Stimulated activated naive CD8-positive, alpha-beta T cell treated with anti-CD3 and anti-CD28 coated beads, Interleukin-15, Interleukin-2, amounts not matched to agents 100 ng/mL and 50 ng/mL, for 24 hours (primary cell): ENCODE measurements at regions not wholly inside any gene's neighbourhood (a gene's known extent, or its start where the extent isn't known, plus 50 kb on each side); places are given as distances from the start of the nearest gene placed in this dataset.

Experiments used
- H3K27ac Mint-ChIP-seq: one replicate; pipeline ENCODE4 v1.8.0; 2021; ENCODE audit warnings: mild to moderate bottlenecking, mixed read lengths
- H3K27me3 Mint-ChIP-seq: one replicate; pipeline ENCODE4 v1.8.0; 2021; ENCODE audit warnings: mixed read lengths
- H3K36me3 Mint-ChIP-seq: one replicate; pipeline ENCODE4 v1.8.0; 2021; ENCODE audit warnings: low read depth, mixed read lengths
- H3K4me1 Mint-ChIP-seq: one replicate; pipeline ENCODE4 v1.8.0; 2021; ENCODE audit warnings: low read depth, mixed read lengths
- H3K4me3 Mint-ChIP-seq: one replicate; pipeline ENCODE4 v1.8.0; 2021; ENCODE audit warnings: mild to moderate bottlenecking, mixed read lengths
- H3K9me3 Mint-ChIP-seq: one replicate; pipeline ENCODE4 v1.8.0; 2021; ENCODE audit warnings: mixed read lengths

DNA sequence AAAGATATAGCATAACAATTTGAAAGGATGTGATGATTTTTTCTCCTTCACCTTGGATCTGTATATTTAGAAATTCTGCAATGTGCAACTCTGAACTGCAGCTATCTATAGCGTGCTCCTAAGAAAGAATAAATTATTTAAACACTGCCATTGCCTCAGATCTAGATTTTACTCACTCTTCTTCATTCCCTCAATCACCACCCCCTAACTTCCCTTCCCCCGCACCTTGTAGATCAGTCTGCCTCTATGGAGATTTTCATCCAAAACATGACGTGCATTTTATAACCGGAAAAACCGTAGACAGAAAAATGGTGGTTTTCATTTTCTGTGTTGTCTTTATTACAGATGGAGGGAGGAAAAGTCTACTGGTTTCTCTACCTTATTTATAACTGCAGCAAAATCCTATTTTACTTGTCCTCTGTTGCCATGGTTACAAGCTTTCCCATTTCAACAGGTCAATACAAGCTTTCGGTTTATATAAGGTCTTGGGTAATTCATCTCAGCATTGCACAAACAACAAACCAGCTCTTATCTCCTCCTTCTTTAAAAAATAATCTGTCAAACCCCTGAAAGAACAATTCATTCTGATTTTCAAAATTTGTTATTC lies 480.0 kb downstream of the TAF11L14 start:
- no peak overlapping the region for H3K27ac Mint-ChIP-seq

DNA sequence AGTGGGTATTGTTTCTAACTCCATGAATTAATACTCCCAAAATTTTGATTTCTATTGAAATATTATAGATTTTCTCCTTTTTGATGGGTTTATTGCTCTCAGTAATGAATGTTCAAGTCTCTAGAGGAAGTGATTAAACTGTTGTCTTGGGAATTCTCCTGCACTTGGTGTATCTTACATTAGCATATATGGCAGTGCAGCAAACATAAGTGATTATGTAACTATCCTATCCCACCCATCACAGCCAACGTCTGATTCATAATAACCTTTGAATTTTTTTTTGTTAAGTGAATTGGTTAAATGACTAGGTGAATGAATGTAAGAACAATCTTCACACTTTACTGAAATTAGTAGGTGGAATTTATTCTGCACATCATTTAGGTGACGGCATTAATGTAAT lies 483.7 kb downstream of the TAF11L14 start:
- Mint-ChIP-seq H3K4me1 (no peaks in the 10 kb centered on the region), H3K36me3 (no peaks in the 10 kb centered on the region)

More for the DNA sequence above, 480.0 kb downstream of the TAF11L14 start:
- H3K4me1 Mint-ChIP-seq: no peaks in the 10 kb centered on the region
- H3K36me3 Mint-ChIP-seq: no peaks in the 10 kb centered on the region
- no peaks in the 10 kb centered on the region for H3K27me3 Mint-ChIP-seq
- H3K4me3 Mint-ChIP-seq: no peak overlapping the region
- peaks cover 27% of the 10 kb centered on the region for H3K9me3 Mint-ChIP-seq

DNA sequence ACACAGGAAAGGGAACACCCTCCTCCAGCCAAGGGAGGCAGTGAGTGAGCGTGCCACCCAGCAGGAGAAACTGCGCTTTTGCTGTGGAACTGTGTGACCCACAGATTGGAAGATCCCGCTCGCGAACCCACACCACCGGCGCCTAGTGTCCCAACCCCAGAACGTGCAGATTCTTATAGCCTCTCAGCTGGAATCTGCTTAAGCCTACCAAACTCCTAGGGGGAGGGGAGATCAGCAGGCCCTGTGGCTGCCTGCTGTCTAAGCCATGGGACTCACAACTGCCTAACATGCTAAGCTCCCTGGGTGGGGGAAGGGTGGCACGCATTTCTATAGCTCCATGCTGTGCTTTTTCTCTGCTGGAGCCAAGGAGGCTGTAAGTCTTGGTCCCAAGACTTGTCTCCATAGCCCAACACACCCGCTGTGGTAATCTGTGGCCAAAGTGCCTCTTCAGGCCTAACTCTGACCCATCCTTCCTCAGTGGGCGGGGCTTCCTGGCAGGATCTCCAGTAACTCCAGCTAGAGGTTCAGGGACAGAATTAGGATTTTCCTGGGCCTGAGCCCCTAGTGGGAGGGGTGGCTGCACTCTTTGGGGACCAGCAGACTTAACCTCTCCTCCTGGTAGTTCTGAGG lies 485.0 kb downstream of the TAF11L14 start:
- H3K36me3 Mint-ChIP-seq: no peaks in the 10 kb centered on the region
- H3K27me3 Mint-ChIP-seq: no peaks in the 10 kb centered on the region
- H3K27ac Mint-ChIP-seq: no peak overlapping the region
- no peaks in the 10 kb centered on the region for H3K4me1 Mint-ChIP-seq
- no peak overlapping the region for H3K4me3 Mint-ChIP-seq
- peaks cover 39% of the 10 kb centered on the region for H3K9me3 Mint-ChIP-seq

More for the DNA sequence above, 483.7 kb downstream of the TAF11L14 start:
- H3K9me3 Mint-ChIP-seq: peaks cover 34% of the 10 kb centered on the region
- H3K27ac Mint-ChIP-seq: no peak overlapping the region
- no peaks in the 10 kb centered on the region for H3K27me3 Mint-ChIP-seq
- no peak overlapping the region for H3K4me3 Mint-ChIP-seq

DNA sequence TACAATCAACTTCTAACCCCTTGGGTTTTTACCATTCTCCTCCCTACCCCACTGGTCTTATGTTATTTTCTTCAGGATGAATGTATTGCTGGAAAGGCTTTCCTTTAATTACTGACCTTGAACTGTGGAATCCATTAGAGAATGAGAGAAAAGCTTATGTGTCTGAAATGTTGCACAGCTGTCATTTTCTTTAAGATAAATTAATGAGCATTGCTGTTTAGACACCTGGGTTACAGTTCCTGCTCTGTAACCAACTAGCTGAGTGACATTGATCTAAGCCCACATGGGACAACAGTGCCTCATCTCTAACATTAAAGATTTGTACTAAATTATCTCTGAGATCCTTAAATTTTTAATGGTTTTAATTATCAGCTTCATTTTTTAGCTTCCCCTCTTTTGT lies 507.0 kb downstream of the TAF11L14 start:
- H3K36me3 Mint-ChIP-seq: no peaks in the 10 kb centered on the region
- H3K9me3 Mint-ChIP-seq: peaks cover 4% of the 10 kb centered on the region
- no peak overlapping the region for H3K4me3 Mint-ChIP-seq
- H3K27me3 Mint-ChIP-seq: no peaks in the 10 kb centered on the region
- no peaks in the 10 kb centered on the region for H3K4me1 Mint-ChIP-seq
- H3K27ac Mint-ChIP-seq: no peak overlapping the region

DNA sequence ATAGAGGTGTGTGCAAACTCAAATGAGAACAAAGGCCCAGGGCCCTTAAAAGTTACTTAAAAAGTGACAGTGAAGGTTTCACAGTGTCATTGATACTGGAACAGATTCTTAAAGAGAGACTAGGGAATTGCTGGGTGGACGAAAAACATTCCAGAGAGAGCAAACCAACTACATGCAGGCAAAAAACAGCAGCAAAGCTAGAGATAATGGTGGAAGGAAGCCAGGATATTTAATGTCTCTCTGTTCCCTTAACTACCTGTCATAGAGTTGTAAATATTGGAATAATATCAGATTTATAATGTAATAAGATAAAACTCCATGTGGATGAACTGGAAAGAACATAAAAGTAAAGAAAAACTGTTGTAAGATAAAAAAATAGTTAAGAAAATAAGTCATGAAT lies 508.6 kb downstream of the TAF11L14 start:
- H3K4me1 Mint-ChIP-seq: no peaks in the 10 kb centered on the region
- peaks cover 4% of the 10 kb centered on the region for H3K9me3 Mint-ChIP-seq
- H3K27ac Mint-ChIP-seq: no peak overlapping the region
- H3K4me3 Mint-ChIP-seq: no peak overlapping the region
- no peaks in the 10 kb centered on the region for H3K36me3 Mint-ChIP-seq
- H3K27me3 Mint-ChIP-seq: no peaks in the 10 kb centered on the region

DNA sequence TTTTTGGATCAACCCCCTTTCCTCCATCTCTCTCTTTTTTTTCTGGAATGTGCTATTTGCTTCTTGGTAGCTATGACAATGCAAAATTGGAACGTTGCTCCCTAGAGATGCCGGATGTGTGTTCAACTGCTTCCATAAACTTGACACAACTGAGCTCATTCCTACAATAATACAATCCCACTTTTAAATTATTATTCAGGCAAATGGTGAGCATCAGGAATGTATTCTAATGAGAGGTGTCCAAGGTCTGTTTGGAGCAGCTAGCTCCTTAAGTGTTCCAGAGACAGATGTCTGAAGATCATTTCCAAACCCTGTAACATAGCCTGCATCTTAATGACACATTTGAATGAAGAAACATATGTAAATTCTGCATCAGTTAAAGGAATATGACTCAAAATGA lies 518.4 kb downstream of the TAF11L14 start:
- H3K4me1 Mint-ChIP-seq: no peaks in the 10 kb centered on the region
- H3K9me3 Mint-ChIP-seq: peaks cover 13% of the 10 kb centered on the region
- H3K27ac Mint-ChIP-seq: no peak overlapping the region
- no peaks in the 10 kb centered on the region for H3K27me3 Mint-ChIP-seq
- no peak overlapping the region for H3K4me3 Mint-ChIP-seq
- no peaks in the 10 kb centered on the region for H3K36me3 Mint-ChIP-seq

DNA sequence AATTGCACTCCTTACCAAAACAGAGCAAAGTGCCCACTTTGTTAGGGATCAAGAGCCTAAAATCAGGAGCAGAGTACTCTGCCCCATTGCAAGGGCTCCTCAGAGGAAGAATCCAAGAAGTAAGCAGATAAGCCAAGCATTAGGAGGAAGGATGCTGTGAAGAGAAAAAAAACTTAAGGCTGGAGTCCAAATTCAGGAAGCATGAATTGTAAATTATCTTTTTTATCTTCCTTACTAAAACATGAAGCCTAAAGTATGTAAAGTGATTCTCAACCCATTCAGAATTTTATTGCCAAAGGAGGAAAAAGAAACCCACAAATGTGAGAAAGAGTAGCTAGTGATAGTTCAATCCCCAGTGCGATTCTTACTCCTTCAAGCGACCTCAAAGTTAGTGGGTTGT lies 523.9 kb downstream of the TAF11L14 start:
- Mint-ChIP-seq H3K27ac (no peak overlapping the region), H3K4me3 (no peak overlapping the region), H3K4me1 (no peaks in the 10 kb centered on the region), H3K27me3 (no peaks in the 10 kb centered on the region), H3K9me3 (peaks cover 22% of the 10 kb centered on the region), H3K36me3 (no peaks in the 10 kb centered on the region)

DNA sequence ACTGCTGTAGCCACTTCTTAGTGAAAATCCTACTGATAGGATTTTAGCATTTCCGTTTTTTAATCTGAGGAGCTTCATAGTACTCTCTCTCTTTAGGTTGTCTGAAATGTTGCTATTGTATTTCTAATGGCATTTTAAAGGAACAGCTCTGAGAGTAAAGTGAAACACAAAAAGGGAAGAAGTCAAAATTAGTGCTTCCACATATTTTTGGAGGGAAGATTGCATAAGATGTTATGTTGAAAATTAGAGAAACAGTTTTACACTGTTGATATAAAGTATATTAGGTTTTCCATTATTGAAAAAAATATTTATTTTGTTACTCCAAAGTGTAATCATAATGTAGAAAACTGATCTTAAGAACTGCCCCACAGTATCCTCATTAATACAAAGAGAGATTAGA lies 525.1 kb downstream of the TAF11L14 start:
- Mint-ChIP-seq H3K27me3 (no peaks in the 10 kb centered on the region), H3K27ac (no peak overlapping the region), H3K4me1 (no peaks in the 10 kb centered on the region), H3K9me3 (peaks cover 22% of the 10 kb centered on the region), H3K4me3 (no peak overlapping the region), H3K36me3 (no peaks in the 10 kb centered on the region)

DNA sequence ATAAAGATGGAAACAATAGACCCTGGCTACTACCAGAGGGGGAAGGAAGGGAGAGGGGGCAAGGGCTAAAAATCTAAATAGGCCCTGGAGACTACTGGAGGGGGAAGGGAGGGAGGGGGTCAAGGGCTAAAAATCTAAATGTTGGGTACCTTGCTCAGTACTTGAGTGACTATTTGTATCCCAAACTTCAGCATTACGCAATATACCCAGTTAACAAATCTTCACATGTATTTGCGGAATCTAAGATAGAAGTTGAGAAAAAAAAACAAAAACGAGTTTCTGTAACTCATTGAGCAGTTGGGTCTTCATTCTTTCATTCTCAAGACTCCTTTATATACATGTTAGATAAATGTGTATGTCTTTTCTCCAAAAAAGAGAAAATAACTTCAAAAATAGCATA lies 537.4 kb downstream of the TAF11L14 start:
- H3K9me3 Mint-ChIP-seq: peaks cover 13% of the 10 kb centered on the region
- H3K4me1 Mint-ChIP-seq: no peaks in the 10 kb centered on the region
- H3K36me3 Mint-ChIP-seq: no peaks in the 10 kb centered on the region
- no peak overlapping the region for H3K4me3 Mint-ChIP-seq
- H3K27ac Mint-ChIP-seq: no peak overlapping the region
- H3K27me3 Mint-ChIP-seq: no peaks in the 10 kb centered on the region

DNA sequence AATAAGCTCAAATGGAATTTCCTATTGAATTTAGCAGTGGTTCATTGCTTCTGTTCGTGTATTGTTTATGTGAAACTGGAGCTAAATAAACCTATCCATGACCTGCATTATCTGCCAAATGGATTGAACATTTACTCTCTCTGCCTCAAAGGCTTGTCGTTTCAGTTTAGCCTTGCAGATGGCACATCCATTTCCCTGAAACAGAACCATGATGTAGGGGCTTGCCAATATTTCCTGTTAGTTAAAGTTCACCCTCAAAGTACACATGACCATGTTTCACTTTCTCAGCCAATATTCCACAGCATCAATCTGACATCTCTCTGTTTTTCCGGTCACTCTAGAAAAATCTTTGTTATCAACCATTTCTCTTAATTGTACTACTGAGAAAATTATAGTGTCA lies 545.3 kb downstream of the TAF11L14 start:
- Mint-ChIP-seq H3K27ac (no peak overlapping the region), H3K4me3 (no peak overlapping the region), H3K9me3 (peaks cover 5% of the 10 kb centered on the region)

DNA sequence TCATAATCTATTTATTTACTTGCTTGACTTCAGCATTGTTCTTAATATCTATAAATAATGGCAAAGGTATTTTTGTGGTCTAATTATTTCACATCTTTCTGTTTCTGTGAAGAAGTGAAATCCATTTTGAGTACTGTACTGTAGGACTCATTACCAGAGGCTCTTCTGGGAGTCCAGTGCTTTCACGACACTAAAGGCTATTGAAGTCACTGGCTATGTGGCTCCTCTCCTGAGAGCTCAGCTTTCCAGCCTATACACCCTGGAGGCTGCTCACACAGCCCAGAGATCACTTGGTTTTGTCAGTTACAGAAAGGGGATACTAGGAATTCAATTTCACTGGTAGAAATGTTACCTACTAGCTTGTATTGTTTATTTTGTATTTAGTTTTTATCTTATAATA lies 547.3 kb downstream of the TAF11L14 start:
- Mint-ChIP-seq H3K4me3 (no peak overlapping the region), H3K27ac (no peak overlapping the region), H3K36me3 (no peaks in the 10 kb centered on the region), H3K27me3 (no peaks in the 10 kb centered on the region), H3K4me1 (no peaks in the 10 kb centered on the region), H3K9me3 (peaks cover 5% of the 10 kb centered on the region)

More for the DNA sequence above, 545.3 kb downstream of the TAF11L14 start:
- Mint-ChIP-seq H3K27me3 (no peaks in the 10 kb centered on the region), H3K4me1 (no peaks in the 10 kb centered on the region), H3K36me3 (no peaks in the 10 kb centered on the region)

DNA sequence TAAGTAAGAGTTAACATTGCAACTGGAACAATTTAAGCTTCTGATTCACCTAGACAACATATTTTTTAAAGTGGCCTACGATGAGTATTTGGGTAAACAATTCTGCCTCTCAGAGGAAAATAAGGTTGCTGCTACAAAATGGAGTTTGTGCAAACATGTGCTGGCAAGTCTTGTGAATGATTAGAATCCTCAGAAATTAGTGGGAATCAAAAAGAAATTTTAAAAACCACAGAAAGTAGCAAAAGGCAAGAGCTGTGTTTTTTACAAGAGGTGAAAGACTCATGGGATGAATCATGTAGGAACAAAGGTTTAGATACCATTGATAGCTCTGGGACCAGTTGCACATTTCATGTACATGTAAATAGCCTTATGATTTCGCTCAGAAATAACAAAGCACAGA lies 561.6 kb downstream of the TAF11L14 start:
- Mint-ChIP-seq H3K36me3 (no peaks in the 10 kb centered on the region), H3K9me3 (peaks cover 24% of the 10 kb centered on the region), H3K27me3 (no peaks in the 10 kb centered on the region), H3K4me1 (no peaks in the 10 kb centered on the region), H3K4me3 (no peak overlapping the region), H3K27ac (no peak overlapping the region)

DNA sequence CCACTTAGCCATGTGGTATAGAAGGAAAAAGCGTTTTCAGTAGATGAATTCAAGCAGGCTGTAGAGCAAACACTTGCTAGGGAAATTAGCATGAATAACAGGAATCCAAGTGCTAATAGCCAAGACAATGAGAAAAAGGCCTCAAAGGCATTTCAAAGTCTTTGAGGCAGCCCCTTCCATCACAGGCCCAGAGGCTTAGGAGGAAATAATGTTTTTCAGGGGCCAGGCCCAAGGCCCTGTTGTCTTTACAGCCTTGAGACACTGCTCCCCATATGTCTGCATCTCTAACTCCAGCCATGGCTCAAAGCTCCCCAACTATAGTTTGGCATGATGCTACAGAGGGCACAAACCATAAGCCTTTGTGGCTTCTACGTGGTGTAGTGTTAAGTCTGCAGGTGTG lies 563.5 kb downstream of the TAF11L14 start:
- Mint-ChIP-seq H3K36me3 (no peaks in the 10 kb centered on the region), H3K4me3 (no peak overlapping the region), H3K4me1 (no peaks in the 10 kb centered on the region), H3K27ac (no peak overlapping the region), H3K9me3 (peaks cover 16% of the 10 kb centered on the region), H3K27me3 (no peaks in the 10 kb centered on the region)

DNA sequence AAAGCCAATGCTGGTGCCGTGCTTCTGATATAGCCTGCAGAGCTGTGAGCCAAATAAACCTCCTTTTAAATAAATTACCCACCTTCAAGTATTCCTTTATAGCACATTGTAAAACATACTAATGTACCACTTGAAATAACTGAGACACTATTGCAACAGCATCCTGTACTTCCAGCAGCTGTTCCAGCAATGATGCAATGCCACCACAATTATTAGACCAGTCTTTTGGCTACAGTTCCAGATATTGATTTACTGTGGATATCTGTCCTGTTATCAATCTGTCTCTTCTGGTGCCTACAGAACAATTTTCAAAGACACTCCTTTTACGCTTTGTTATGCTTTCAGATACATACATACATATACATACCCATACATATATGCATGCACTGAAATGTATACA lies 567.9 kb downstream of the TAF11L14 start:
- H3K27ac Mint-ChIP-seq: no peak overlapping the region
- H3K4me1 Mint-ChIP-seq: no peaks in the 10 kb centered on the region
- H3K36me3 Mint-ChIP-seq: no peaks in the 10 kb centered on the region
- no peak overlapping the region for H3K4me3 Mint-ChIP-seq
- H3K9me3 Mint-ChIP-seq: peaks cover 8% of the 10 kb centered on the region
- H3K27me3 Mint-ChIP-seq: no peaks in the 10 kb centered on the region

DNA sequence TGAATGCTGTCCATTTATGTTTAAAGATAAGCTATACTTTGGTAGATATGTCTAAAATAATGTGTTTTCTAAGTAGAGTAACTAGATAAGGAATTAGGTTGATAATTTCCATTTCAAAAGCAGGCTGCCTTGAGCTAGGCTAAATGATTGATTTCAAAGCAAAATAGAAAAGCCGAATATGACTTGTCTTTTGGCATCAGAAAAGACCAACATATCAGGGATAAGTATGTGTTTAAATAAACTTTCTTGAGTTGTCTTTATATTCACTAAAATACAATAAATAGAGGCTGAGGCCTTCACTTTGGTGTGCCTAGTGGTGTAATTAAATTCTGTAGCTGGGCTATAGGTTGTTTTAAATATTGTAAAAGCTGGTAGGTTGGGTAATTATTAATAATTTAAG lies 569.0 kb downstream of the TAF11L14 start:
- Mint-ChIP-seq H3K4me1 (no peaks in the 10 kb centered on the region), H3K4me3 (no peak overlapping the region), H3K27ac (no peak overlapping the region), H3K27me3 (no peaks in the 10 kb centered on the region), H3K9me3 (no peaks in the 10 kb centered on the region), H3K36me3 (no peaks in the 10 kb centered on the region)

DNA sequence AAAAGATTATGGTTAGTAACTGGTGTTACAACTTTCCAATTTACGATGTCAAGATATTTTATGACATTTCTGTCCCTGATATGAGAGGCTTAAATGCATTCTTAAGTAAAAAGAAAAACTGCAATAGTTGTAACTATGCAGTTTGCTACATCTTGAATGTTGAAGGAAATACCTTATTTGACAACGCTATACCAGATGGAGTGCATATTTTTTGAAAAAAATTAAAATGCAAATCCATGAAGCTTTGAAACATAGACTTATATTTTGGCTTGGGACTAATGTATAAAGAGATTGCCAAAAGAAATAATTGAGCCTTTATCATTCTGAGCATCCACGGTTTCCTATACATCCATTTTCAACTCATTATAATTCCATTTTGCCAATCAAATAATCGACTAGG lies 579.4 kb downstream of the TAF11L14 start:
- Mint-ChIP-seq H3K9me3 (peaks cover 25% of the 10 kb centered on the region), H3K27me3 (no peaks in the 10 kb centered on the region), H3K4me3 (no peak overlapping the region), H3K36me3 (no peaks in the 10 kb centered on the region), H3K27ac (no peak overlapping the region), H3K4me1 (no peaks in the 10 kb centered on the region)
